NCI-H2081 treated with DMSO at 0.1 percent for 48 hours (cell line): ENCODE measurements at regions not wholly inside any gene's neighbourhood (a gene's known extent, or its start where the extent isn't known, plus 50 kb on each side); places are given as distances from the start of the nearest gene placed in this dataset.

ENCODE experiments used
- DNase-seq: peaks from one replicate; lab custom pipeline; 2025; lab: John Stamatoyannopoulos, UW

GRCh38 chr6:105764315-105764714 lies 321.8 kb upstream of the PRDM1 start:
- no peak for DNase-seq

- no peak for DNase-seq
Observed at GRCh38 chr6:105763866-105764265, 322.3 kb upstream of the PRDM1 start.

GRCh38 chr6:105760746-105761145 lies 325.4 kb upstream of the PRDM1 start:
- no peak for DNase-seq

- no peak for DNase-seq
Observed at GRCh38 chr6:105759946-105760345, 326.2 kb upstream of the PRDM1 start.

GRCh38 chr6:105759015-105759414 lies 327.1 kb upstream of the PRDM1 start:
- no peak for DNase-seq

- DNase-seq: no peak
Observed at GRCh38 chr6:105757512-105758200, 328.5 kb upstream of the PRDM1 start.

- no peak for DNase-seq
Observed at GRCh38 chr6:105755885-105756284, 330.3 kb upstream of the PRDM1 start.

- DNase-seq: no peak
Observed at GRCh38 chr6:105753620-105754211, 332.4 kb upstream of the PRDM1 start.

- no peak for DNase-seq
Observed at GRCh38 chr6:105753207-105753606, 332.9 kb upstream of the PRDM1 start.

GRCh38 chr6:105750089-105750488 lies 336.0 kb upstream of the PRDM1 start:
- no peak for DNase-seq

- no peak for DNase-seq
Observed at GRCh38 chr6:105748737-105749161, 337.4 kb upstream of the PRDM1 start.

- no peak for DNase-seq
Observed at GRCh38 chr6:105747823-105748405, 338.2 kb upstream of the PRDM1 start.

GRCh38 chr6:105746509-105746908 lies 339.6 kb upstream of the PRDM1 start:
- DNase-seq: no peak

GRCh38 chr6:105746130-105746505 lies 340.0 kb upstream of the PRDM1 start:
- no peak for DNase-seq

GRCh38 chr6:105745464-105746129 lies 340.5 kb upstream of the PRDM1 start:
- DNase-seq: no peak

- DNase-seq: no peak
Observed at GRCh38 chr6:105744815-105745214, 341.3 kb upstream of the PRDM1 start.

- no peak for DNase-seq
Observed at GRCh38 chr6:105740946-105741645, 338.2 kb upstream of the PREP start.

- no peak for DNase-seq
Observed at GRCh38 chr6:105739764-105740163, 336.9 kb upstream of the PREP start.

- no peak for DNase-seq
Observed at GRCh38 chr6:105733556-105734162, 330.8 kb upstream of the PREP start.

- no peak for DNase-seq
Observed at GRCh38 chr6:105728995-105729394, 326.1 kb upstream of the PREP start.

GRCh38 chr6:105726902-105727655 lies 324.2 kb upstream of the PREP start:
- DNase-seq: no peak
